IMR-90 (cell line): ENCODE measurements at regions not wholly inside any gene's neighbourhood (a gene's known extent, or its start where the extent isn't known, plus 50 kb on each side); places are given as distances from the start of the nearest gene placed in this dataset.
"Not testable (repeated sequence)": the region's sequence is repeated elsewhere in the genome, so short reads cannot be mapped to it uniquely, and the experiment has no call there.

Source experiments
- ATAC-seq: fragments of 200-7000 bp; cut with Tn5 transposase; 2 replicates; pipeline ENCODE4 v1.9.1; 2020; ENCODE audit warnings: low read depth, mild to moderate bottlenecking, moderate library complexity
- BruUV-seq: library from RNA; stranded (reverse); fragments of 400-500 nt; replicated peaks from 2 replicates; lab custom pipeline; 2021; lab: Mats Ljungman, UMichigan
- CTCF ChIA-PET: fragments of 300-600 bp; formaldehyde crosslinking; extraction: SDS; loops from one replicate; lab custom pipeline; 2021; ENCODE audit warnings: antibody characterized with exemption; lab: Yijun Ruan, JAX
- POLR2A ChIA-PET: fragments of 300-600 bp; sonication (Branson Sonifier 250); formaldehyde crosslinking; loops from one replicate; lab custom pipeline; 2022; ENCODE audit warnings: antibody characterized with exemption; ENCODE audit not compliant: unreplicated experiment; lab: Charles Lee
- DNase-seq: peaks from one replicate; pipeline ENCODE4 v3.0.0; 2013
- H2AFZ ChIP-seq: replicated peaks from 2 replicates; pipeline ENCODE3; 2013; ENCODE audit warnings: low read length, mild to moderate bottlenecking; ENCODE audit not compliant: poor library complexity
- H2AK5ac ChIP-seq: 2 replicates; pipeline ENCODE4 v1.6.1; 2013; ENCODE audit warnings: low read depth, low read length, inconsistent platforms
- H2AK9ac ChIP-seq: replicated peaks from 2 replicates; pipeline ENCODE3; 2013; ENCODE audit warnings: mild to moderate bottlenecking, low read depth, low read length, moderate library complexity; ENCODE audit not compliant: poor library complexity
- H2BK120ac ChIP-seq: 2 replicates; pipeline ENCODE4 v1.6.1; 2013; ENCODE audit warnings: low read depth, low read length, inconsistent platforms
- H2BK15ac ChIP-seq: 3 replicates; pipeline ENCODE4 v1.6.1; 2013; ENCODE audit warnings: low read depth, low read length, inconsistent platforms
- H2BK20ac ChIP-seq: 2 replicates; pipeline ENCODE4 v1.6.1; 2013; ENCODE audit warnings: low read depth, mild to moderate bottlenecking, inconsistent platforms, low read length, moderate library complexity
- H2BK5ac ChIP-seq: 2 replicates; pipeline ENCODE4 v1.6.1; 2013; ENCODE audit warnings: mild to moderate bottlenecking, low read depth, low read length, inconsistent platforms; ENCODE audit not compliant: poor library complexity, severe bottlenecking
- H3K14ac ChIP-seq: replicated peaks from 2 replicates; pipeline ENCODE4 v1.6.1; 2013; ENCODE audit warnings: low read depth, low read length, inconsistent platforms
- H3K18ac ChIP-seq: 2 replicates; pipeline ENCODE4 v1.6.1; 2013; ENCODE audit warnings: low read depth, low read length, control low read depth
- H3K23ac ChIP-seq: 2 replicates; pipeline ENCODE4 v1.6.1; 2013; ENCODE audit warnings: low read depth, low read length, inconsistent platforms
- H3K27ac ChIP-seq: 2 replicates; pipeline ENCODE4 v1.5.1; 2013; ENCODE audit warnings: mild to moderate bottlenecking, control low read depth, low read length; ENCODE audit not compliant: insufficient read depth
- H3K27me3 ChIP-seq: 2 replicates; pipeline ENCODE4 v1.6.1; 2013; ENCODE audit warnings: low read length; ENCODE audit not compliant: control insufficient read depth, insufficient read depth
- H3K36me3 ChIP-seq: 2 replicates; pipeline ENCODE4 v1.6.1; 2013; ENCODE audit warnings: low read length, mixed read lengths; ENCODE audit not compliant: control insufficient read depth, insufficient read depth
- H3K4ac ChIP-seq: 2 replicates; pipeline ENCODE4 v1.6.1; 2013; ENCODE audit warnings: low read depth, low read length, inconsistent platforms
- H3K4me1 ChIP-seq: 2 replicates; pipeline ENCODE4 v1.6.1; 2013; ENCODE audit warnings: low read length, mixed read lengths; ENCODE audit not compliant: control insufficient read depth, insufficient read depth
- H3K4me2 ChIP-seq: 2 replicates; pipeline ENCODE4 v1.6.1; 2013; ENCODE audit warnings: low read depth, mild to moderate bottlenecking, control low read depth, low read length, moderate library complexity
- H3K4me3 ChIP-seq: 2 replicates; pipeline ENCODE4 v1.5.1; 2013; ENCODE audit warnings: low read depth, mild to moderate bottlenecking, control low read depth, low read length, moderate library complexity; ENCODE audit not compliant: insufficient read depth
- H3K56ac ChIP-seq: 2 replicates; pipeline ENCODE4 v1.6.1; 2013; ENCODE audit warnings: low read length, inconsistent platforms; ENCODE audit not compliant: insufficient read depth; ENCODE audit errors: extremely low read depth
- H3K79me1 ChIP-seq, 2 experiments: 2 replicates each; pipeline ENCODE4 v1.6.1; 2013; ENCODE audit warnings: low read length in 2 of 2, inconsistent platforms in 1 of 2, low read depth in 1 of 2
- H3K9ac ChIP-seq: 2 replicates; pipeline ENCODE4 v1.6.1; 2013; ENCODE audit warnings: low read depth, low read length, control low read depth
- H3K9me1 ChIP-seq: 2 replicates; pipeline ENCODE4 v1.6.1; 2013; ENCODE audit warnings: low read length, inconsistent platforms; ENCODE audit not compliant: insufficient read depth
- H3K9me3 ChIP-seq: 2 replicates; pipeline ENCODE4 v1.6.1; 2013; ENCODE audit warnings: low read length; ENCODE audit not compliant: control insufficient read depth, insufficient read depth
- H4K20me1 ChIP-seq: 2 replicates; pipeline ENCODE4 v1.6.1; 2013; ENCODE audit warnings: low read length, inconsistent platforms; ENCODE audit not compliant: insufficient read depth
- H4K5ac ChIP-seq: 2 replicates; pipeline ENCODE4 v1.6.1; 2013; ENCODE audit warnings: mild to moderate bottlenecking, low read depth, low read length, control low read depth
- H4K8ac ChIP-seq, 2 experiments: 2 replicates each; pipeline ENCODE4 v1.6.1; 2013; ENCODE audit warnings: low read depth in 2 of 2, low read length in 2 of 2, control low read depth in 1 of 2, inconsistent platforms in 1 of 2
- H4K91ac ChIP-seq: 2 replicates; pipeline ENCODE4 v1.6.1; 2013; ENCODE audit warnings: low read depth, low read length, inconsistent platforms; ENCODE audit not compliant: insufficient read depth
- WGBS, 2 experiments: methylation state at CpG; one replicate each; pipeline versions ENCODE4 v1.1.5 to v1.1.7; 2013; ENCODE audit warnings: missing lambda C conversion rate in 2 of 2; ENCODE audit not compliant: insufficient read length in 1 of 2; ENCODE audit errors: extremely low coverage in 2 of 2; 5-methylcytosine and 5-hydroxymethylcytosine counted together
- dilution Hi-C: fragments of 300-500 bp; cut with HindIII; formaldehyde crosslinking; loops from one replicate; pipeline ENCODE4 v1.14.3; 2018; ENCODE audit warnings: low sequenced_read_pairs; ENCODE audit not compliant: unreplicated experiment
- in situ Hi-C: fragments of 300-500 bp; cut with MboI; formaldehyde crosslinking; loops from 3 replicates; pipeline ENCODE4 v1.14.3; 2019; ENCODE audit warnings: low sequenced_read_pairs, inconsistent platforms, mixed read lengths
- intact Hi-C: fragments of 100-400 bp; cut with micrococcal nuclease; formaldehyde crosslinking; loops from 2 replicates; pipeline ENCODE4 v1.10.0; 2022

DNA sequence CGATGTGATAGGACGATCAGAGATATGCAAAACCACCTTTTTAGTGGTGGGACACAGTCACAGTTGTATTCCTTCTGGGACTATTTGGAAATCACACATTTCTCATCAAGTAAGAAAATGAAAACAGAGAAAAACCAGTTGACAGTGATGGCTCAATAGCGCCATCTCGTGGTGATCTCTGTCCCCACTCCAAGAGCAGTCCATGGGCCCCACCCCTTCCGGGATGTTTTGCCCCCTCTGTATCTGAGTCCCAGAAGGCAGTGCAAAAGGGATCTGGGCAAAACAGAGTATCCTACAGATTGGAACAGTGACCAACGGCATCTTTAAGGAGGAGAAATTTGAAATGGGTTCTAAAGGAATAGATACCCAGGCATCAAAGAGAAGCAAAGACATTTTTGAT is 155.5 kb downstream of the NPIPA8 start:
- H3K79me1 ChIP-seq, POLR2A ChIA-PET, H3K14ac ChIP-seq, H2BK20ac ChIP-seq, intact Hi-C loops, DNase-seq, H3K27me3 ChIP-seq, H3K9me1 ChIP-seq, H3K36me3 ChIP-seq, H3K18ac ChIP-seq, H4K91ac ChIP-seq, H3K27ac ChIP-seq, H3K4me1 ChIP-seq, H2BK120ac ChIP-seq, H4K20me1 ChIP-seq, CTCF ChIA-PET, H2BK5ac ChIP-seq, H4K8ac ChIP-seq, H4K5ac ChIP-seq, H3K9ac ChIP-seq, H3K56ac ChIP-seq, H2AK5ac ChIP-seq, H2AK9ac ChIP-seq, BruUV-seq, H3K4me2 ChIP-seq, H3K23ac ChIP-seq, H3K4me3 ChIP-seq, H3K4ac ChIP-seq, H2BK15ac ChIP-seq, H3K9me3 ChIP-seq, dilution Hi-C loops, H2AFZ ChIP-seq, ATAC-seq, in situ Hi-C loops: not testable (repeated sequence)
- no CpG with 5 or more reads among the region's 6 CpGs for WGBS, 2 experiments

DNA sequence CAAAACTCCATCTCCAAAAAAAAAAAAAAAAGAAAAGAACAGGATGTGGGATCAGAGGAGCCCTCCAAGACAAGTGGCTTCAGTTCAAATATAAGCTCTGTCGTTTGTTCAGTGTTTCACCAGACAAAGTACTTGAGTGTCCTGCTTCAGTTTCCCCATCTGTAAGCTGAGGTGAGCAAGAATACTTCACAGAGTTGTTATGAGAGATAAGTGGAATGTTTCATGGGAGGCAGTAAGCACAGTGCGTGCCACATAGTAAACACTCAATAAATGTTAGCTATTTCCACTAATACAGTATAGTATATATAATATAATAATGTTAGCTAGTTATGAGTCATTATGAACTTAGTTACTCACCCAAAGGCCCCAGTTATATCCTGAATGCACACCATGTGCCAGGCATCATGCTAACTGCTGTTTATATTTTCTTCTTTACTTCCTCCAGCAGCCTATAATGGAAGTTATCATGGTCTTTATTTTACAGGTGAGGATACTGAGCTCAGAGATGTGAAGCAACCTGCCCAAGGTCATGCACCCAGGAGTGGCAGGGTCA is 162.5 kb downstream of the NPIPA8 start:
- H3K18ac ChIP-seq, H3K79me1 ChIP-seq, H2BK15ac ChIP-seq, CTCF ChIA-PET, DNase-seq, H4K8ac ChIP-seq, H2BK120ac ChIP-seq, intact Hi-C loops, H3K23ac ChIP-seq, BruUV-seq, H4K91ac ChIP-seq, H3K4ac ChIP-seq, H2AFZ ChIP-seq, H3K36me3 ChIP-seq, H3K4me1 ChIP-seq, H4K5ac ChIP-seq, H3K14ac ChIP-seq, H3K27me3 ChIP-seq, ATAC-seq, H4K20me1 ChIP-seq, H3K4me2 ChIP-seq, dilution Hi-C loops, H3K27ac ChIP-seq, H3K56ac ChIP-seq, H3K9me3 ChIP-seq, H2AK5ac ChIP-seq, H2BK20ac ChIP-seq, in situ Hi-C loops, H3K9ac ChIP-seq, POLR2A ChIA-PET, H3K4me3 ChIP-seq, H3K9me1 ChIP-seq, H2AK9ac ChIP-seq, H2BK5ac ChIP-seq: not testable (repeated sequence)
- no CpG with 5 or more reads among the region's 2 CpGs for WGBS, 2 experiments
